ENCODE measurements at regions not wholly inside any gene's neighbourhood (a gene's known extent, or its start where the extent isn't known, plus 50 kb on each side); places are given as distances from the start of the nearest gene placed in this dataset.
"Not testable (repeated sequence)": the region's sequence is repeated elsewhere in the genome, so short reads cannot be mapped to it uniquely, and the experiment has no call there.

- POLR2A ChIA-PET: no interaction called here
- ATAC-seq (no peak), DNase-seq (no peak)
- TF ChIP-seq CTCF (IDR thresholded peaks at IDR 0.05): no peak
- intact Hi-C loops (cut with micrococcal nuclease): no loop called here
- H3K4me1 Mint-ChIP-seq (ENCODE audit: low read depth): no peaks in the 10 kb centered on the region
- H3K9me3 Mint-ChIP-seq: no peaks in the 10 kb centered on the region
- no peaks in the 10 kb centered on the region for H3K27me3 Mint-ChIP-seq
- H3K27ac Mint-ChIP-seq: no peak overlapping the region
- CTCF ChIA-PET: no interaction called here
- H3K36me3 Mint-ChIP-seq (ENCODE audit: low read depth): no peaks in the 10 kb centered on the region
- H3K4me3 Mint-ChIP-seq: no peak overlapping the region
These were observed 110.8 kb upstream of the GRIN3A start for GRCh38 chr9:101849102-101849707.

GRCh38 chr9:101848485-101848919 lies 110.1 kb upstream of the GRIN3A start:
- ATAC-seq (no peak), DNase-seq (no peak)
- intact Hi-C loops (cut with micrococcal nuclease): no loop called here
- Mint-ChIP-seq H3K4me1 (ENCODE audit: low read depth) (no peaks in the 10 kb centered on the region), H3K36me3 (ENCODE audit: low read depth) (no peaks in the 10 kb centered on the region), H3K4me3 (no peak overlapping the region), H3K9me3 (no peaks in the 10 kb centered on the region), H3K27me3 (no peaks in the 10 kb centered on the region), H3K27ac (no peak overlapping the region)
- ChIA-PET CTCF (no interaction called here), POLR2A (no interaction called here)
- TF ChIP-seq CTCF (IDR thresholded peaks at IDR 0.05): no peak

GRCh38 chr9:101846161-101846560 lies 107.7 kb upstream of the GRIN3A start:
- POLR2A ChIA-PET: no interaction called here
- H3K27me3 Mint-ChIP-seq: no peaks in the 10 kb centered on the region
- no peak overlapping the region for H3K4me3 Mint-ChIP-seq
- CTCF ChIA-PET: interaction anchor here (2.0 kb wide), 1 partner anchor 10 kb away, joined by 4 read pairs; no protein-coding TSS in a partner anchor
- no peaks in the 10 kb centered on the region for H3K4me1 Mint-ChIP-seq (ENCODE audit: low read depth)
- H3K27ac Mint-ChIP-seq: no peak overlapping the region
- no peak for DNase-seq
- ATAC-seq: no peak
- intact Hi-C loops (cut with micrococcal nuclease): no loop called here
- TF ChIP-seq CTCF (IDR thresholded peaks at IDR 0.05): no peak
- no peaks in the 10 kb centered on the region for H3K36me3 Mint-ChIP-seq (ENCODE audit: low read depth)
- no peaks in the 10 kb centered on the region for H3K9me3 Mint-ChIP-seq

GRCh38 chr9:101840694-101841188 lies 102.3 kb upstream of the GRIN3A start:
- no peak for DNase-seq
- Mint-ChIP-seq H3K4me1 (ENCODE audit: low read depth) (no peaks in the 10 kb centered on the region), H3K9me3 (no peaks in the 10 kb centered on the region), H3K36me3 (ENCODE audit: low read depth) (no peaks in the 10 kb centered on the region), H3K27me3 (no peaks in the 10 kb centered on the region), H3K4me3 (no peak overlapping the region), H3K27ac (no peak overlapping the region)
- ChIA-PET POLR2A (no interaction called here), CTCF (no interaction called here)
- intact Hi-C loops (cut with micrococcal nuclease): no loop called here
- ATAC-seq: no peak
- no peak for TF ChIP-seq CTCF (IDR thresholded peaks at IDR 0.05)

GRCh38 chr9:101838988-101839387 lies 100.5 kb upstream of the GRIN3A start:
- H3K27me3 Mint-ChIP-seq; CTCF ChIA-PET; H3K36me3 Mint-ChIP-seq (ENCODE audit: low read depth); intact Hi-C loops (cut with micrococcal nuclease); DNase-seq; H3K4me1 Mint-ChIP-seq (ENCODE audit: low read depth); ATAC-seq; H3K4me3 Mint-ChIP-seq; H3K9me3 Mint-ChIP-seq; H3K27ac Mint-ChIP-seq; POLR2A ChIA-PET: not testable (repeated sequence)

Data from activated CD8-positive, alpha-beta T cell treated with anti-CD3 and anti-CD28 coated beads for 36 hours (primary cell).